Right lung (tissue), 2 donors: ENCODE measurements at regions not wholly inside any gene's neighbourhood (a gene's known extent, or its start where the extent isn't known, plus 50 kb on each side); places are given as distances from the start of the nearest gene placed in this dataset.

Source experiments
- DNase-seq, 2 donors: peaks; one replicate each; pipeline ENCODE4 v3.0.0-alpha.2; 2013

GRCh38 chr20:11210611-11211010 is 536.8 kb upstream of the JAG1 start:
- DNase-seq = no peak

DNA sequence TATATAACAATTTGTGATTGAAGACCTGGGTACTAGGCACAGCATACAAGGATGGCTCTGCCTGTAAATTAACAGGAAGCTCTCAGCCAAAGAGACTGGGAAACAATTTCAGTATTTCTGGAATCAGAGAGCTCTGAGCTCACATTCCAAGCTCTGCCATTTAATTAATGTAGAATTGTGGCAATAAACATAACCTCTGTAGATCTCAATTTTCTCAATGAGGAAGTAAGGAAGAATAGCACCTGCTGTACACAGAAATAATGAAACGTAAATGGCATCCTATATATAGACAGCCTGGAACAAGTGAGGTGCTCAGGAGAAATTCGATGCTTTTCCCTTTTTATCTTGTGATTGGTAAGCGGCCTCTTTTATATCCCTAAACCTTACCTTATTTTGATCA is 538.5 kb upstream of the JAG1 start:
- no peak for DNase-seq

GRCh38 chr20:11212902-11213301 is 539.1 kb upstream of the JAG1 start:
- no peak for DNase-seq

DNA sequence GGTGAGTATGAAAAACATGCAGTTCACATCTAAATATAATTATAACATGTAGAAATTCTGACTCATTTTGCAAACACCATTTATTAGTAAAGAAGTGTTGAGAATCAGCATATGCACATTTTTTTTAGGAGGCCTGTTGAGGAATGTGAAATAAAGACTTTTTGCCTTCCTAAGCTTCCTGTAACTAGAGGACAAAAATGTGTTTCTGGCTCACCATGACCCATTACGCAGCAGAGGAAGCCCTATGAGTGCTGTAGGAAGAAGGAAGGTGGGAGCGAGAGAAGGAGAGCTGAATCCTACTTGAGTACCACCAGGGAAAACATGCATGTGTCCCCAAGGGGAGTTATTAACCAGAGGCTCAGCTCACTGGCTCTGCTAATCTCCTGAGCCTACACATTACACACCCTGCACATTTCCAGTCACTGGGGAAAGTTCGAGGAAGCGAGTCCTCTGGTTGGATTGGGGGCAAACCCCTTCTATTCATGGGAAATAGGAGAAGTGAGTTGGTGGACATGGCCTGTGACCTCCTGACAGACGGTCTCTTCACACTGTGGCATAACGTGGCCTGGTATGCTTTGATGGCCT is 540.5 kb upstream of the JAG1 start:
- no peak for DNase-seq

- DNase-seq = no peak
Measured at GRCh38 chr20:11216451-11217314, 542.9 kb upstream of the JAG1 start.

DNA sequence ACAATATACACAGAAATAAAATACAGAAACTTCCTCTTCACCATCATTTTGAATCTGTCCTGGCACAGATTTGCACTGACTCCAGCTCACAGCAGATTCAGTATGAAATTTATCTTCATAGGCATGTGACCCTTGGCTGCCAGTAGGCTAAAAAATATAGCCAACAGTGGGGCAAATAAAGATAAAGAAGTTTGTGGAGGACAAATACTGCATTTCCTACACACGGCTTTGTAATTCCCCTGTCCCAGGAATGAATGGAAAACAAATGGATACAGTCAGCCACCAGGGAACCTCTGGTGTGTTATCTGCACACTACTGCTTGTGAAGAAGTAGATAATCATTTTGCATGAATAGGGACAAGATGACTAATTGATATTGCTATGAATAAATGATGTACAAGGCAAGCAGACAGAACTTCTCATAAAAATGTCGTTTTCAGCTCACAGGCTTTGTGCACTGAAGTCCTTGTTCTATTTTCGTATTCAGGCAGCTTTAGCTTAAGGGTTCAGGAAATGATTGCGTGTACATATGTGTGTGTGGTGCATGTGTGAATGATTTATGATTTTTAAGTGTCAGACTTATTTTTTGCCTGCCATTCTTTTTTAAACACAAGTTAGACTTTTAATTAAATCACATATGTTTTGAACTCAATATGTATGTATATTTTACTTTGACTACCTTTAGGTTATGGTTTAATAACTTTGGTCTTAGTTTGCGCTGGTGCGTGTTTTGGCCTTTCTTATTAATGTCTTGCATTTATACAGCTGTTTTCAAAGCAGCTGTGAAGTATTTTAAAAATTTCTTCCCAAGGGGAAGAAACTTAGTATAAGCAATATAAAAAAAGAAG is 543.8 kb upstream of the JAG1 start:
- peak in 1 of 2 donors; percentile 33 for DNase-seq

- DNase-seq = no peak
Measured at GRCh38 chr20:11218173-11218680, 544.4 kb upstream of the JAG1 start.

GRCh38 chr20:11219192-11219591 is 545.4 kb upstream of the JAG1 start:
- no peak for DNase-seq

GRCh38 chr20:11221046-11221445 is 547.2 kb upstream of the JAG1 start:
- DNase-seq = no peak

GRCh38 chr20:11222243-11222642 is 548.4 kb upstream of the JAG1 start:
- DNase-seq = no peak

- DNase-seq = no peak
Measured at GRCh38 chr20:11227602-11228001, 553.8 kb upstream of the JAG1 start.

GRCh38 chr20:11229772-11230171 is 556.0 kb upstream of the JAG1 start:
- DNase-seq = peak in 1 of 2 donors; percentile 26

DNA sequence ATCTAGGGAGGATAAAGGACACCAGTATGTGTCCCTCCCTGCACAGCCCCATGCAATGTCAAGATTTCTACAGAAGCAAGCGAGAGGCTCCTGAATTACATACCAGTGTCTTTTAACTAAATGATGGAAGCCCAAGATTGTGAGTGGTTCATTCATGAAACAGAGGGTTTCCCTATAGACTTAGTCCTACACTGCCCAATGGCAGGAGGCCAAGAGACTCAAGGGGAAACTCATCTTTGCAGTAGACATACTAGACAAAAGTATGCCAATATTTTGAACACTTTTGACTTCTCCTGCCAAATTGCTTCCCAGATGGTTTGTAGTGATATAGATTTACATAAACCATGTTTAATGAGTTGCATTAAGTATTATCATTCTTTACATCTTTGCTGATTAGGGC is 557.2 kb upstream of the JAG1 start:
- no peak for DNase-seq

GRCh38 chr20:11231742-11232648 is 558.2 kb upstream of the JAG1 start:
- DNase-seq = no peak

DNA sequence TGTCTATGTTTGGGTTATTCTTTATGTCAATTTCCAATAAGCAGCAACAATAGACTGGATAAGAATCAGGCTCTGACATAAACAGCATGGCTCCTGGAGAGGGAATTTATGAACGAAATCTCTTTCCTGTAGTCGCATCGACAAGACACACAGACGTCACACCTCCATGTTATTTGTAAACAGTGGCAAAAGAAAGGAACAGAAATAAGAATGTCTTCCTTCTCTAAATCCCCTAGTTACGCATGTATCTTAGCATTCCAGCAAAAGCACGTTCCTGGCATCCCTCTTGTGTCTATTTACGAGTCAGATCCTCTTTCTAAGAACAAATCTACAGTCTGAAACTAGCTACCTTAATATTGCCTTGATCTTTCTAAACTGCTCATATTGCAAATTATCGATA is 559.1 kb upstream of the JAG1 start:
- no peak for DNase-seq

DNA sequence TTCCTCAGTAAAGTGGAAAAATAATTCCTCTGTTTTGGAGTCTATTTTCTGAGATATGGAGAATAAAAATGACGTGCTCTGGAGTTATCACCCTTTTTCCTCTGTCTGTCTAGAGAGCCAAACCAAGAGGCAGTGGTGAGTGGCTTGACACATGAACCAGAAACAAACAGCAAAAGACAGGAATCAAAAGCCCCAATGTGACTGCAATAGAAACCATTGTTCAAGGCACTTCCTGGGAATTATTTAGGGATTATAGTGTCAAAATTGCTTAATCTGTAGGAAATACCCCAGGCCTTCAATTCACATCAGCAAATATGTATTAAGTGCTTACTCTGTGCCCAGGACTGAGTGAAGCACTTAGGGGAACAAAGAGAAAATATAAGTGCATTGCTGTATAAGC is 560.4 kb upstream of the JAG1 start:
- no peak for DNase-seq

DNA sequence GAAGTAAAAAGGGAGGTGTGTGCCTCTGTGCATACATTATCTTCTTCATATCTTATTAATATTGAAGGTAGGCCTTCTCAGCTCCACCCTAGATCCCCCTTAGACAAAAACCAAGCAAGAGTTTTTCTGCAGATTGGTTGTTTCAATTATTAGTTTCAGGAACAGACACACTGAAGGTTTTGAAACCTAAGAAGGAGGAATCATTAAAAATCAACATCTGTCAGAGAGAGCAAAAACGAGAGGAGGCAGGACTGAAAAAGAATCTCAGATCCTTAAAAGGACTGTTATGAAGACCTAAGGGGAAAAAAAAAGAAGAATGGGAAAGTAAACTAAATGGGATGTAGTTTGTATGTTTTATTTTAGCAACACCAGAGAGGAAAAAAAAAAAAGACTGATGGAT is 560.8 kb upstream of the JAG1 start:
- DNase-seq = no peak

DNA sequence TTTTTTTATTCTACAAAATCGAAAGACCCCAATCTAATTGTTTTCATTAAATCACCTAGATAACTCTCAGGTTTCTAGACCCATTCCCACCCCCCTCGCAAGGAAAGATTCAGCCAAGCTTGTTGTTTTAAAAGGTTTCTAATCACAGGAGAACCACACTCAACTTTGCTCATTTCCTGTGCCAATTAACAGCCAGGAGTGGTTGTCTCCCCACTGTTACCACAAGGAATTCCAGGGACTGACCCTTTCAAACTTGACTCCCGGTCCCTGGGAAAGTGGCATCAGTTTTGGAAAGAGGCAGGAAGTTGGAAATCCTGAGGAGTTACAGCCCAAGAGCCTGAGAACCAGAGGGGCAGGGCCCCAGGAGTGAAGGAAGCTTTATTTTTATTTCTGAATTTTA is 561.3 kb upstream of the JAG1 start:
- DNase-seq = no peak

GRCh38 chr20:11242320-11242719 is 568.5 kb upstream of the JAG1 start:
- no peak for DNase-seq

GRCh38 chr20:11245431-11245830 is 571.6 kb upstream of the JAG1 start:
- no peak for DNase-seq

DNA sequence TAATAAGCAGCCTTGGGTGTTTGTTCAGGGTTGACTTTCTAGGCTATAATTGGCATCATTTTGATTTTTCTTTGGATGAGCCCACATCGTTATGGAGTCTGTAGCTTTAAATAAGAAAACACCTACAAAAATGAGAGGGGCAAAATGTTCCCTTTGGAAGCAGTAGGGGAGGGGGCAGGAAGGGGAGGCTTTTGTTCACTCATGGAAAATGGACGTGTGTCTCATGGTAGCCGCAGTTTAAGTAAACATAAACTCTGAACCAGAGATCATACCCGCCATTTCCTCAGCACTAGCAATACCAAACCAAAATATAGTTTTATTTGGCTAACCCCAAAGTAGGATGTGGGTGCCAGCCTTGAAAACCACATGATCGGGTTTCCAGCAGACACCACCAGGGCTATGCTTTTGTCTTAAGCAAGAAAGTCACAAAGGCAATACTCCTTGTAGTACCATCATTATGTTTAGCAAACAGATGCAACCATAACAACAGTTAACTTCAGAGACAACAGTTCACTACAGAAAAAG is 572.5 kb upstream of the JAG1 start:
- DNase-seq = no peak
